B cell (primary cell): ENCODE measurements at regions not wholly inside any gene's neighbourhood (a gene's known extent, or its start where the extent isn't known, plus 50 kb on each side); places are given as distances from the start of the nearest gene placed in this dataset.
"Not testable (repeated sequence)": the region's sequence is repeated elsewhere in the genome, so short reads cannot be mapped to it uniquely, and the experiment has no call there.

Experiments used
- ATAC-seq: fragments of 200-7000 bp; cut with Tn5 transposase; one replicate; pipeline ENCODE4 v1.10.0; 2021; ENCODE audit warnings: low read depth, mild to moderate bottlenecking, moderate number of reproducible peaks, moderate library complexity
- CTCF ChIA-PET: fragments of 350-600 bp; sonication (Branson Sonifier 250); formaldehyde crosslinking; loops from one replicate; lab custom pipeline; 2021; ENCODE audit warnings: antibody characterized with exemption, inconsistent platforms; lab: Charles Lee
- POLR2A ChIA-PET: fragments of 350-600 bp; sonication (Branson Sonifier 250); formaldehyde crosslinking; loops from one replicate; lab custom pipeline; 2021; ENCODE audit warnings: antibody characterized with exemption; lab: Charles Lee
- DNase-seq: peaks from one replicate; pipeline ENCODE4 v3.0.0; 2013
- H2AFZ ChIP-seq: 2 replicates; pipeline ENCODE4 v1.6.1; 2012; ENCODE audit warnings: mild to moderate bottlenecking, low read depth, low read length; ENCODE audit not compliant: insufficient read depth, poor library complexity, severe bottlenecking
- H3K27ac ChIP-seq, 2 donors: 1 replicate in 1 of 2; 2 replicates in 1 of 2; pipeline ENCODE4 v1.5.1; 2012 to 2013; ENCODE audit warnings: low read length in 2 of 2, mild to moderate bottlenecking in 2 of 2, moderate library complexity in 1 of 2
- H3K27me3 ChIP-seq, 4 experiments: fragments of 200-600 bp in 1 of 4; sonication (generic) in 1 of 4; replicated peaks in 1 of 4; 1 replicate in 2 of 4; 2 replicates in 2 of 4; pipeline versions ENCODE4 v1.6.1 to v1.7.0; 2013 to 2016; ENCODE audit warnings: low read length in 3 of 4, mild to moderate bottlenecking in 2 of 4, mixed read lengths in 1 of 4, moderate library complexity in 1 of 4; ENCODE audit not compliant: insufficient read depth in 4 of 4, control insufficient read depth in 3 of 4; ENCODE audit errors: control extremely low read depth in 1 of 4
- H3K36me3 ChIP-seq, 2 experiments: replicated peaks in 1 of 2; 1 replicate in 1 of 2; 2 replicates in 1 of 2; pipeline versions ENCODE4 v1.6.1 to v1.7.1; 2013; ENCODE audit warnings: low read length in 1 of 2; ENCODE audit not compliant: insufficient read depth in 2 of 2, control insufficient read depth in 1 of 2; ENCODE audit errors: control extremely low read depth in 1 of 2, extremely low read depth in 1 of 2
- H3K4me1 ChIP-seq, 2 donors: fragments of 200-600 bp in 1 of 2; sonication (generic) in 1 of 2; 1 replicate in 1 of 2; 2 replicates in 1 of 2; pipeline versions ENCODE4 v1.5.1 to v1.6.1; 2013 to 2017; ENCODE audit warnings: low read length in 2 of 2; ENCODE audit not compliant: control insufficient read depth in 2 of 2, insufficient read depth in 2 of 2
- H3K4me2 ChIP-seq: replicated peaks from 2 replicates; pipeline ENCODE3; 2012; ENCODE audit warnings: mild to moderate bottlenecking, low read depth, low read length; ENCODE audit not compliant: poor library complexity, severe bottlenecking
- H3K4me3 ChIP-seq, 5 experiments: fragments of 200-600 bp in 1 of 5; sonication (generic) in 1 of 5; 1 replicate in 3 of 5; 2 replicates in 2 of 5; pipeline versions ENCODE4 v1.5.1 to v1.7.0; 2011 to 2016; ENCODE audit warnings: low read length in 4 of 5, mild to moderate bottlenecking in 4 of 5, low read depth in 2 of 5, control low read depth in 1 of 5, moderate library complexity in 1 of 5; ENCODE audit not compliant: insufficient read depth in 1 of 5; ENCODE audit errors: control extremely low read depth in 1 of 5, extremely low read depth in 1 of 5
- H3K79me2 ChIP-seq: fragments of 200-600 bp; sonication (generic); one replicate; pipeline ENCODE4 v1.6.0; 2016; ENCODE audit warnings: low read length; ENCODE audit not compliant: control insufficient read depth, insufficient read depth
- H3K9ac ChIP-seq: fragments of 200-600 bp; sonication (generic); 2 replicates; pipeline ENCODE4 v1.6.1; 2017; ENCODE audit warnings: mild to moderate bottlenecking, low read length, moderate library complexity
- H3K9me3 ChIP-seq, 3 donors: one replicate each; pipeline versions ENCODE4 v1.6.1 to v1.7.1; 2013; ENCODE audit warnings: low read length in 2 of 3; ENCODE audit not compliant: control insufficient read depth in 2 of 3, insufficient read depth in 1 of 3; ENCODE audit errors: control extremely low read depth in 1 of 3
- H4K20me1 ChIP-seq: 2 replicates; pipeline ENCODE4 v1.6.0; 2012; ENCODE audit warnings: mild to moderate bottlenecking, low read length; ENCODE audit not compliant: insufficient read depth, control insufficient read depth, poor library complexity, severe bottlenecking
- H3K27ac Mint-ChIP-seq: one replicate; pipeline ENCODE4 v1.8.0; 2021; ENCODE audit warnings: mixed read lengths
- H3K27me3 Mint-ChIP-seq: one replicate; pipeline ENCODE4 v1.8.0; 2021; ENCODE audit warnings: mixed read lengths
- H3K4me1 Mint-ChIP-seq: one replicate; pipeline ENCODE4 v1.8.0; 2021; ENCODE audit warnings: mixed read lengths
- H3K4me3 Mint-ChIP-seq: one replicate; pipeline ENCODE4 v1.8.0; 2021; ENCODE audit warnings: mixed read lengths
- H3K9me3 Mint-ChIP-seq: one replicate; pipeline ENCODE4 v1.8.0; 2022; ENCODE audit warnings: mixed read lengths; ENCODE audit not compliant: insufficient read depth
- CTCF ChIP-seq: fragments of 200-600 bp; IDR thresholded peaks from one replicate; pipeline ENCODE4 v1.8.0; 2022; ENCODE audit warnings: antibody characterized with exemption, mild to moderate bottlenecking
- EZH2 ChIP-seq: IDR thresholded peaks from 2 replicates; pipeline ENCODE4 v1.6.1; 2012; ENCODE audit warnings: borderline replicate concordance, low read depth, mild to moderate bottlenecking, moderate library complexity, low read length; ENCODE audit not compliant: insufficient read depth, poor library complexity, severe bottlenecking
- WGBS: methylation state at CpG from one replicate; pipeline ENCODE4 v1.1.5; 2013; ENCODE audit warnings: missing lambda C conversion rate; ENCODE audit not compliant: insufficient coverage; 5-methylcytosine and 5-hydroxymethylcytosine counted together
- intact Hi-C: fragments of 100-400 bp; cut with micrococcal nuclease; formaldehyde crosslinking; loops from one replicate; pipeline ENCODE4 v1.10.0; 2022

DNA sequence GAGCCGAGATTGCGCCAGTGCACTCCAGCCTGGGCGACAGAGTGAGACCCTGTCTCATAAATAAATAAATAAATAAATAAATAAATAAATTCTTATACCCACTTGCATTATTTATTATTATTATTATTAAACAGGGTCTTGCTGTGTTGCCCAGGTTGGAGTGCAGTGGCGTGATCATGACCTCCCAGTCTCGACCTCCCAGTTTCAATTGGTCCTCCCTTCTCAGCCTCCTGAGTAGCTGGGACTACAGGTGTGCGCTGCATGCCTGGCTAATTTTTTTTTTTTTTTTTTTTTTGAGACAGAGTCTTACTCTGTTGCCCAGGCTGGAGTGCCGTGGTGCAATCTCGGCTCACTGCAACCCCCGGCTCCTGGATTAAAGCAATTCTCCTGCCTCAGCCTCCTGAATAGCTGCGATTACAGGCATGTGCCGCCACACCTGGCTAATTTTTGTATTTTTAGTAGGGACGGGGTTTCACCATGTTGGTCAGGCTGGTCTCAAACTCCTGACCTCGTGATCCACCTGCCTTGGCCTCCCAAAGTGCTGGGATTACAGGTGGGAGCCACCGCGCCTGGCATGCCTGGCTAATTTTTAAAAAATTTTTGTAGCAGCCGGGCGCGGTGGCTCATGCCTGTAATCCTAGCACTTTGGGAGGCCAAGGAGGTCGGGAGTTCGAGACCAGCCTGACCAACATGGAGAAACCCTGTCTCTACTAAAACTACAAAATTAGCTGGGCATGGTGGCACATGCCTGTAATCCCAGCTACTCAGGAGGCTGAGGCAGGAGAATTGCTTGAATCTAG lies 150.2 kb downstream of the SEC14L1 start:
- ATAC-seq, H3K27me3 Mint-ChIP-seq, H4K20me1 ChIP-seq, POLR2A ChIA-PET, intact Hi-C loops, H3K4me1 Mint-ChIP-seq, H2AFZ ChIP-seq, H3K36me3 ChIP-seq, H3K79me2 ChIP-seq, H3K4me1 ChIP-seq, H3K9me3 Mint-ChIP-seq, H3K4me2 ChIP-seq, H3K4me3 ChIP-seq, H3K27ac Mint-ChIP-seq, H3K9ac ChIP-seq, H3K27ac ChIP-seq, H3K9me3 ChIP-seq, H3K4me3 Mint-ChIP-seq, CTCF ChIA-PET, DNase-seq: not testable (repeated sequence)
- WGBS: 93% methylated on average over 9 of the region's 20 CpGs
- peaks cover 0 to 13% (median 0%) of the 10 kb centered on the region in 4 experiments for H3K27me3 ChIP-seq

- Histone ChIP-seq H3K79me2 (no peaks in the 10 kb centered on the region), H2AFZ (no peak overlapping the region), H3K4me2 (no peak overlapping the region), H3K4me3 (no peak overlapping the region), H3K9ac (no peak overlapping the region), H3K9me3 (no peaks in the 10 kb centered on the region), H3K36me3 (no peaks in the 10 kb centered on the region), H3K27me3 (peaks cover 0 to 7% (median 0%) of the 10 kb centered on the region in 4 experiments), H4K20me1 (no peaks in the 10 kb centered on the region), H3K27ac (no peak overlapping the region), H3K4me1 (no peaks in the 10 kb centered on the region)
- no peaks in the 10 kb centered on the region for H3K9me3 Mint-ChIP-seq
- CTCF ChIA-PET: no interaction called here
- no peaks in the 10 kb centered on the region for H3K4me1 Mint-ChIP-seq
- TF ChIP-seq CTCF: no peak
- TF ChIP-seq EZH2: no peak
- WGBS: 94% methylated on average over 16 of the region's 18 CpGs
- POLR2A ChIA-PET: no interaction called here
- H3K27ac Mint-ChIP-seq: peak overlapping the region; percentile 32
- intact Hi-C loops: no loop called here
- ATAC-seq (no peak), DNase-seq (no peak)
- peaks cover 3% of the 10 kb centered on the region for H3K27me3 Mint-ChIP-seq
- H3K4me3 Mint-ChIP-seq: no peak overlapping the region
Measured at GRCh38 chr17:77291591-77292386, 151.0 kb downstream of the SEC14L1 start.
